ENCODE measurements at regions not wholly inside any gene's neighbourhood (a gene's known extent, or its start where the extent isn't known, plus 50 kb on each side); places are given as distances from the start of the nearest gene placed in this dataset.

DNA sequence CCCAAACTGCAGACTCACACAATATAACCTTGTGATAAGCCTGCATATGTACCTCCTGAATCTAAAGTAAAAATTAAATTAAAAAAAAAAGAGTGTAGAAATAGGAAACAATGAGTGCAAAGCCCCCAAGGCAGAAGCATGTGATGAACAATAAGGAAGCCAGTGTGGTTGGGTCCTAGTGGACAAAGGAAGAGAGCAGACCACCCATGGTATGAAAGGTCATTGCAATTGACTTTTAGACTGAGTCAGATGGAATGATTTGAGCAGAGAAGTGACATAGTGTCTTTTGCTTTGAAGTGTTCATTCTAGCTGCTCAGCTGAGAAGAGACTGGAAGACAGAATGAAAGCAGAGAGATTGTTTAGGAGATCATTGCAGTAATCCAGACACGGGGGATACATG lies 417.1 kb downstream of the RAD51AP2 start:
- TF ChIP-seq, protein P1, sequence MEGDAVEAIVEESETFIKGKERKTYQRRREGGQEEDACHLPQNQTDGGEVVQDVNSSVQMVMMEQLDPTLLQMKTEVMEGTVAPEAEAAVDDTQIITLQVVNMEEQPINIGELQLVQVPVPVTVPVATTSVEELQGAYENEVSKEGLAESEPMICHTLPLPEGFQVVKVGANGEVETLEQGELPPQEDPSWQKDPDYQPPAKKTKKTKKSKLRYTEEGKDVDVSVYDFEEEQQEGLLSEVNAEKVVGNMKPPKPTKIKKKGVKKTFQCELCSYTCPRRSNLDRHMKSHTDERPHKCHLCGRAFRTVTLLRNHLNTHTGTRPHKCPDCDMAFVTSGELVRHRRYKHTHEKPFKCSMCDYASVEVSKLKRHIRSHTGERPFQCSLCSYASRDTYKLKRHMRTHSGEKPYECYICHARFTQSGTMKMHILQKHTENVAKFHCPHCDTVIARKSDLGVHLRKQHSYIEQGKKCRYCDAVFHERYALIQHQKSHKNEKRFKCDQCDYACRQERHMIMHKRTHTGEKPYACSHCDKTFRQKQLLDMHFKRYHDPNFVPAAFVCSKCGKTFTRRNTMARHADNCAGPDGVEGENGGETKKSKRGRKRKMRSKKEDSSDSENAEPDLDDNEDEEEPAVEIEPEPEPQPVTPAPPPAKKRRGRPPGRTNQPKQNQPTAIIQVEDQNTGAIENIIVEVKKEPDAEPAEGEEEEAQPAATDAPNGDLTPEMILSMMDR (tag by site-specific recombination; IDR thresholded peaks at IDR 0.05): no peak
- TF ChIP-seq, protein P2, sequence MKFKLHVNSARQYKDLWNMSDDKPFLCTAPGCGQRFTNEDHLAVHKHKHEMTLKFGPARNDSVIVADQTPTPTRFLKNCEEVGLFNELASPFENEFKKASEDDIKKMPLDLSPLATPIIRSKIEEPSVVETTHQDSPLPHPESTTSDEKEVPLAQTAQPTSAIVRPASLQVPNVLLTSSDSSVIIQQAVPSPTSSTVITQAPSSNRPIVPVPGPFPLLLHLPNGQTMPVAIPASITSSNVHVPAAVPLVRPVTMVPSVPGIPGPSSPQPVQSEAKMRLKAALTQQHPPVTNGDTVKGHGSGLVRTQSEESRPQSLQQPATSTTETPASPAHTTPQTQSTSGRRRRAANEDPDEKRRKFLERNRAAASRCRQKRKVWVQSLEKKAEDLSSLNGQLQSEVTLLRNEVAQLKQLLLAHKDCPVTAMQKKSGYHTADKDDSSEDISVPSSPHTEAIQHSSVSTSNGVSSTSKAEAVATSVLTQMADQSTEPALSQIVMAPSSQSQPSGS (tag by site-specific recombination; IDR thresholded peaks at IDR 0.05; ENCODE audit: low read depth): no peak
- no peak for TF ChIP-seq ZNF473 (tag by site-specific recombination; IDR thresholded peaks at IDR 0.05)
- TF ChIP-seq ZNF174 (tag by site-specific recombination; IDR thresholded peaks at IDR 0.05): no peak
- TF ChIP-seq ZNF121 (tag by site-specific recombination; IDR thresholded peaks at IDR 0.05): no peak
- no peak for TF ChIP-seq IKZF3 (tag by site-specific recombination; IDR thresholded peaks at IDR 0.05)
- TF ChIP-seq MZF1 (tag by site-specific recombination; IDR thresholded peaks at IDR 0.05; ENCODE audit: borderline replicate concordance): no peak
- no peak for TF ChIP-seq HOXD13 (CRISPR knock-in tag; IDR thresholded peaks at IDR 0.05; ENCODE audit: borderline replicate concordance)
